ENCODE measurements at regions not wholly inside any gene's neighbourhood (a gene's known extent, or its start where the extent isn't known, plus 50 kb on each side); places are given as distances from the start of the nearest gene placed in this dataset.

- no peak overlapping the region for H3K4me2 ChIP-seq (ENCODE audit: low read length)
- no peak overlapping the region for H3K27ac ChIP-seq (ENCODE audit: low read depth, low read length)
- no peaks in the 10 kb centered on the region for H3K9me3 ChIP-seq (ENCODE audit: insufficient read depth, low read depth, low read length)
- H4K20me1 ChIP-seq (ENCODE audit: insufficient read depth, low read length) = no peaks in the 10 kb centered on the region
- H3K4me1 ChIP-seq (ENCODE audit: insufficient read depth, low read length) = no peaks in the 10 kb centered on the region
- no peak overlapping the region for H3K4me3 ChIP-seq (ENCODE audit: insufficient read depth, low read depth, low read length)
- Mint-ChIP-seq H3K27ac (ENCODE audit: unreplicated experiment) (no peak overlapping the region), H3K27me3 (ENCODE audit: low read depth, unreplicated experiment) (no peaks in the 10 kb centered on the region), H3K9me3 (ENCODE audit: unreplicated experiment) (no peaks in the 10 kb centered on the region), H3K4me3 (ENCODE audit: unreplicated experiment) (no peak overlapping the region), H3K4me1 (ENCODE audit: low read depth, unreplicated experiment) (peaks cover 20% of the 10 kb centered on the region), H3K36me3 (ENCODE audit: low read depth, unreplicated experiment) (no peaks in the 10 kb centered on the region)
- H2AFZ ChIP-seq (ENCODE audit: low read depth, low read length) = no peak overlapping the region
- FAIRE-seq (no peak), DNase-seq (ENCODE audit: low read depth) (no peak)
- H3K27me3 ChIP-seq (ENCODE audit: insufficient read depth, low read length) = peaks cover 3% of the 10 kb centered on the region
- H3K36me3 ChIP-seq (ENCODE audit: insufficient read depth, low read length) = no peaks in the 10 kb centered on the region
- no peaks in the 10 kb centered on the region for H3K79me2 ChIP-seq (ENCODE audit: insufficient read depth, low read length)
- no peak overlapping the region for H3K9ac ChIP-seq (ENCODE audit: low read length)
- TF ChIP-seq CTCF (IDR thresholded peaks at IDR 0.05; ENCODE audit: insufficient read depth, low read depth, low read length) (no peak), EZH2 (IDR thresholded peaks at IDR 0.05; ENCODE audit: insufficient read depth, low read length) (no peak)
These were observed 195.9 kb upstream of the TBC1D5 start for GRCh38 chr3:17938313-17938712.

- Histone ChIP-seq H3K9ac (ENCODE audit: low read length) (no peak overlapping the region), H3K4me2 (ENCODE audit: low read length) (no peak overlapping the region), H4K20me1 (ENCODE audit: insufficient read depth, low read length) (no peaks in the 10 kb centered on the region), H3K36me3 (ENCODE audit: insufficient read depth, low read length) (no peaks in the 10 kb centered on the region), H3K4me1 (ENCODE audit: insufficient read depth, low read length) (no peaks in the 10 kb centered on the region), H3K27ac (ENCODE audit: low read depth, low read length) (no peak overlapping the region), H3K9me3 (ENCODE audit: insufficient read depth, low read depth, low read length) (no peaks in the 10 kb centered on the region), H3K4me3 (ENCODE audit: insufficient read depth, low read depth, low read length) (no peak overlapping the region), H3K79me2 (ENCODE audit: insufficient read depth, low read length) (no peaks in the 10 kb centered on the region), H3K27me3 (ENCODE audit: insufficient read depth, low read length) (peaks cover 3% of the 10 kb centered on the region), H2AFZ (ENCODE audit: low read depth, low read length) (no peak overlapping the region)
- peaks cover 8% of the 10 kb centered on the region for H3K4me1 Mint-ChIP-seq (ENCODE audit: low read depth, unreplicated experiment)
- no peaks in the 10 kb centered on the region for H3K27me3 Mint-ChIP-seq (ENCODE audit: low read depth, unreplicated experiment)
- DNase-seq (ENCODE audit: low read depth) (no peak), FAIRE-seq (no peak)
- no peaks in the 10 kb centered on the region for H3K36me3 Mint-ChIP-seq (ENCODE audit: low read depth, unreplicated experiment)
- TF ChIP-seq EZH2 (IDR thresholded peaks at IDR 0.05; ENCODE audit: insufficient read depth, low read length) = no peak
- no peak for TF ChIP-seq CTCF (IDR thresholded peaks at IDR 0.05; ENCODE audit: insufficient read depth, low read depth, low read length)
- no peak overlapping the region for H3K27ac Mint-ChIP-seq (ENCODE audit: unreplicated experiment)
- H3K9me3 Mint-ChIP-seq (ENCODE audit: unreplicated experiment) = no peaks in the 10 kb centered on the region
- no peak overlapping the region for H3K4me3 Mint-ChIP-seq (ENCODE audit: unreplicated experiment)
These were observed 194.5 kb upstream of the TBC1D5 start for GRCh38 chr3:17936736-17937480.

GRCh38 chr3:17935222-17935621 is 192.8 kb upstream of the TBC1D5 start:
- DNase-seq (ENCODE audit: low read depth) (no peak), FAIRE-seq (no peak)
- Mint-ChIP-seq H3K27ac (ENCODE audit: unreplicated experiment) (no peak overlapping the region), H3K9me3 (ENCODE audit: unreplicated experiment) (peaks cover 2% of the 10 kb centered on the region), H3K36me3 (ENCODE audit: low read depth, unreplicated experiment) (no peaks in the 10 kb centered on the region), H3K4me3 (ENCODE audit: unreplicated experiment) (no peak overlapping the region), H3K4me1 (ENCODE audit: low read depth, unreplicated experiment) (peaks cover 2% of the 10 kb centered on the region), H3K27me3 (ENCODE audit: low read depth, unreplicated experiment) (no peaks in the 10 kb centered on the region)
- Histone ChIP-seq H3K9ac (ENCODE audit: low read length) (no peak overlapping the region), H3K27me3 (ENCODE audit: insufficient read depth, low read length) (peaks cover 3% of the 10 kb centered on the region), H3K4me1 (ENCODE audit: insufficient read depth, low read length) (no peaks in the 10 kb centered on the region), H3K9me3 (ENCODE audit: insufficient read depth, low read depth, low read length) (no peaks in the 10 kb centered on the region), H4K20me1 (ENCODE audit: insufficient read depth, low read length) (no peaks in the 10 kb centered on the region), H3K4me2 (ENCODE audit: low read length) (no peak overlapping the region), H3K79me2 (ENCODE audit: insufficient read depth, low read length) (no peaks in the 10 kb centered on the region), H3K27ac (ENCODE audit: low read depth, low read length) (no peak overlapping the region), H2AFZ (ENCODE audit: low read depth, low read length) (no peak overlapping the region), H3K36me3 (ENCODE audit: insufficient read depth, low read length) (no peaks in the 10 kb centered on the region), H3K4me3 (ENCODE audit: insufficient read depth, low read depth, low read length) (no peak overlapping the region)
- no peak for TF ChIP-seq CTCF (IDR thresholded peaks at IDR 0.05; ENCODE audit: insufficient read depth, low read depth, low read length)

All from astrocyte (in vitro differentiated cells and primary cell).